ENCODE measurements at regions not wholly inside any gene's neighbourhood (a gene's known extent, or its start where the extent isn't known, plus 50 kb on each side); places are given as distances from the start of the nearest gene placed in this dataset.

GRCh38 chr11:4213746-4214145 is 119.1 kb downstream of the RRM1 start:
- TF ChIP-seq POLR2A (IDR thresholded peaks at IDR 0.05; ENCODE audit: low read length) (no peak), GATA1 (IDR thresholded peaks at IDR 0.05; ENCODE audit: low read depth, low read length) (no peak)

Data from erythroblast (primary cell).